ENCODE measurements at regions not wholly inside any gene's neighbourhood (a gene's known extent, or its start where the extent isn't known, plus 50 kb on each side); places are given as distances from the start of the nearest gene placed in this dataset.
"Not testable (repeated sequence)": the region's sequence is repeated elsewhere in the genome, so short reads cannot be mapped to it uniquely, and the experiment has no call there.

- no peak for DNase-seq (ENCODE audit: low read depth)
These were observed 319.5 kb upstream of the SFSWAP start for GRCh38 chr12:131391399-131391798.

- DNase-seq (ENCODE audit: low read depth) = not testable (repeated sequence)
These were observed 316.1 kb upstream of the SFSWAP start for GRCh38 chr12:131394752-131395151.

DNA sequence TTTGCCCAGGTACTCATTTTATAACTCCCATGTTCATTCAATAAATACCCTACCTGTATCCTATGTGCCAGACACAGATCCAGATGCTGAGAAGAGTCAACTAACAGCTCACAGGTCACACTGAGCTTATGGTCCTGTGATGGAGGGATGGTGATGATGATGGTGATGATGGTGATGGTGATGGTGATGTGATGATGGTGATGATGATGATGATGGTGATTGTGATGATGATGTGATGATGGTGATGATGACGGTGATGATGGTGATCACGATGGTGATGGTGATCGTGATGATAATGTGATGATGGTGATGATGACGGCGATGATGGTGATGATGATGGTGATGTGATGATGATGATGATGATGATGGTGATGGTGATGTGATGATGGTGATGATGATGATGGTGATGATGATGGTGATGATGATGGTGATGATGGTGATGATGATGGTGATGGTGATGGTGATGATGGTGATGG is 315.6 kb upstream of the SFSWAP start:
- DNase-seq (ENCODE audit: low read depth) = not testable (repeated sequence)

DNA sequence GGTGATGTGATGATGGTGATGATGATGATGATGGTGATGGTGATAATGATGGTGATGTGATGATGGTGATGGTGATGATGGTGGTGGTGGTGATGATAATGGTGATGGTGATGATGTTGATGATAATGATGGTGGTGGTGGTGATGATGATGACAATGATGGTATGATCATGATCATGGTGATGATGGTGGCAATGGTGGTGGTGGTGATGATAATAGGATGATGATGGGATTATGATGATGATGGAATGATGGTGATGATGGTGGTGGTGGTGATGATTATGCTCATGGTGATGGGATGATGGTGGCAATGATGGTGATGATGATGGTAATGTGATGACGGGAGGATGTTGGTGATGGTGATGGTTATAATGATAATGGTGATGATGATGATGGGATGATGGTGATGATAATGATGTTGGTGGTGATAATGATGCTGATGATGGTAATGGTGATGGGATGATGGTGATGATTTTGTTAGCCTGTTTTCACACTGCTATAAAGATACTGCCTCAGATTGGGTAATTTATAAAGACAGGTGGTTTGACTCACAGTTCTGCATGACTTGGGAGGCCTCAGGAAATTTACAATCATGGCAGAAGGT is 314.8 kb upstream of the SFSWAP start:
- no peak for DNase-seq (ENCODE audit: low read depth)

DNA sequence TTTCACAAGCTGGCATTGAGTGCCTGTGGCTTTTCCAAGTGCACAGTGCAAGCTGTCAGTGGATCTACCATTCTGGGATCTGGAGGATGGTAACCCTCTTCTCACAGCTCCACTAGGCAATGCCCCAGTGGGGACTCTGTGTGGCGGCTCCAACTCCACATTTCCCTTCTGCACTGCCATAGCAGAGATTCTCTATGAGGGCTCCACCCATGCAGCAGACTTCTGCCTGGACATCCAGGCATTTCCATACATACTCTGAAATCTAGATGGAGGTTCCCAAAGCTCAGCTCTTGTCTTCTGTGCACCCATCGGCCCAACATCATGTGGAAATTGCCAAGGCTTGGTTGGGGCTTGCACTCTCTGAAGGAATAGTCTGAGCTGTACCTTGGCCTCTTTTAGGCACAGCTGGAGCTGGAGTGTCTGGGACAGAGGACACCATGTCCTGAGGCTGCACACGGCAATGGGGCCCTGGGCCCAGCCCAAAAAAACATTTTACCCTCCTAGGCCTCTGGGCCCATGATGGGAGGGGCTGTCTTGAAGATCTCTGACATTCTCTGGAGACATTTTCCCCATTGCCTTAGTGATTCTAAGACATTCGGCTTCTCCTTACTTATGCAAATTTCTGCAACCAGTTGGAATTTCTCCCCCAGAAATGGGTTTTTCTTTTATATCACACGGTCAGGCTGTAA is 313.3 kb upstream of the SFSWAP start:
- no peak for DNase-seq (ENCODE audit: low read depth)

DNA sequence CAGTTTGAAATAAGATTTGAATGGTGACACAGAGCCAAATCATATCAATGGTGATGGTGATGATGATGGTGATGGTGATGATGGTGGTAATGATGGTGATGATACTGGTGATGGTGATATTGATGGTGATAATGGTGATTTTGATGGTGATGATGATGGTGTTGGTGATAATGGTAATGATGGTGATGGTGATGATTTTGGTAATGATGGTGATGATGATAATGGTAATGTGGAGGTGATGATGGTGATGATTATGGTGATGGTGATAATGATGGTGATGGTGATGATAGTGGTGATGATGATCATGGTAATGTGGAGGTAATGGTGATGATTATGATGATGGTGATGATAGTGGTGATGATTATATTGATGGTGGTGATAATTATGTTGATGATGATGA is 311.9 kb upstream of the SFSWAP start:
- no peak for DNase-seq (ENCODE audit: low read depth)

DNA sequence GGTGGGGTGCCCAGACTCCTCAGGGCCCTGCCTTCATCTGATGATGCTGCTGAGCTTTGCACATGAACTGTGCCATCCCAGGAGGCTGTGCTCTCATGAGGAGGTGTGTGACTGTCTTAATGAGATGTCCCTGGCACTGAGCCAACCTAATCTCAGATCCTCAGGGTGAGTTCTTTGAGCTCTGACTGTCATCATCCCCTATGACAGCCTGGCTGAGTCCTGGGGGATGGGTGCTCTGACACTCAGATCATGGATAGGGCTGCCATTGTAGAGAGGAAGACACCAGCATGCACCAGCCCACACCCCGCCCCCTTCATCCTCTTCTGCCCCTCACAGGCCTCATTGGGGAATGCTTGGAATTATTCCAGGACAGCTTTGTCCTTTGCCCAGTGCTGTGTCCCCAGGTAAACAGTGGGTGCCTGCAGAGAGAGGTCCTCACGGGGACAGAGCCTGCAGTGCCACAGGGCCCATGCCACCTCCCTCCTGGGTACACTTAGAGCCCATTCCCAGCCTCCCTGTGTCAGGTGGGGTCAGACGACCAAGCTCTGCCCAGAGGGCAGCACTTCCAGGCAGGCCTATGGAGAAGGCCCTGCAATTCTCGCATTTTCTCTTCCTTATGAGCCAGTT is 310.1 kb upstream of the SFSWAP start:
- DNase-seq (ENCODE audit: low read depth) = not testable (repeated sequence)

- not testable (repeated sequence) for DNase-seq (ENCODE audit: low read depth)
These were observed 308.8 kb upstream of the SFSWAP start for GRCh38 chr12:131401907-131402633.

DNA sequence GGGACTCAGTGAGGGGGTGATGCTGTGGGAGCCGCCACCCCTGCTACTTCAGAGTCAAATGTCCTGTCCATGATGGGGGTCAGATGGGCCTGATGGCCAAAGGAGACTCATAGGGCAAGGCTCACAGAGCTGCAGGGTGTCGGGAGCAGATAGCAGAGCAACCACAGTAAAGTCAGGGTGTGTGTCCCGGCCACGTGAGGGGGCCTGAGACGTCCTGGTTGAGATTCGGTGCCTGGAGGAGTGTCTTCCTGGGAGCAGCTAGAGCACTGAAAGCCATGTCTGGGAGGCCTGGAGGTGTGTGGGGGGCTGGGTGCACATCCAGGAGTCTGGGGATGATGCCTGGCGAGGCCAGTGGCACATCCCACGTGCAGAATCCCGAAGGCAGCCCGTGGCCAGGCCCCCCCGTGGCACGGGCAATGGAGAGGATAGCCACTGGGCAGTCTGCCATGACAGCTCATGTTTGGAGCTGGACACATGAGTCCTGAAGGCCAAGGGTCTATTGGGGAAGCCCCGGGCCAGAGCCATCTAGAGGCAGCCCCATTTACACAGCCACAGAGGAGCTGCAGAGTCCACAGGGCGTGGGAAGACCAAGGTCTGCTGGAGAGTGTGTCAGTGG is 308.0 kb upstream of the SFSWAP start:
- DNase-seq (ENCODE audit: low read depth) = no peak

DNA sequence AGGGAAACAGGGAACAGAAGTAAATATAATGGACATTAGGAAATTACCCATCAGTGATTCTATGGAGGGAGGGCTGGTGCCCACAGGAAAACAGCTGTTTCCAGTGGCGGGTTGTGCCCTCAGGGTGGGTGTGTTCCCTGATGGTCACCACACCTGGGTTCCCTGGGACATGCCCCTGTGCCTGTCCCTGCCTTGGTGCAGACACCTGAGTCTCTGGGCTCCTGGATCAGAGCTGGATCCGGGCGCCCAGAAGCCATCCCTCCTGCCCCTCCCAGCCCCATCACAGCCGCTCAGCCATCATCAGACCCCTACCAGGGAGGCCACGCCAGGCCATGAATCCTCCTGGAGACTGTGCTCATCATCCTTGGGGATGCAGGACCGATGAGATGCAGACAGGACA is 307.2 kb upstream of the SFSWAP start:
- DNase-seq (ENCODE audit: low read depth) = no peak

DNA sequence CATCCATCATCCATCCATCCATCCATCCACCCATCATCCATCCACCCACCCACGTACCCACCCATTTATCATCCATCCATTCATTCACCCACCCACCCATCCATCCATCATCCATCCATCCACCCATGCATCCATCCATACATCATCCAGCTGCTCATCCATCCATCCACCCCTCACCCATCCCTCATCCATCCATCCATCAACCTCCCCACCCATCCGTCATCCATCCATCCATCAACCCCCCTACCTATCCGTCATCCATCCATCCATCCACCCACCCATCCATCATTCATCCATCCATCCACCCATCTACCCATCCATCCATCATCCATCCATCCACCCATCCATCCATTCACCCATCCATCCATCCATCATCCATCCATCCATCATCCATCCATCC is 306.2 kb upstream of the SFSWAP start:
- DNase-seq (ENCODE audit: low read depth) = no peak

- no peak for DNase-seq (ENCODE audit: low read depth)
These were observed 303.5 kb upstream of the SFSWAP start for GRCh38 chr12:131407221-131408035.

- DNase-seq (ENCODE audit: low read depth) = no peak
These were observed 302.9 kb upstream of the SFSWAP start for GRCh38 chr12:131408036-131408365.

DNA sequence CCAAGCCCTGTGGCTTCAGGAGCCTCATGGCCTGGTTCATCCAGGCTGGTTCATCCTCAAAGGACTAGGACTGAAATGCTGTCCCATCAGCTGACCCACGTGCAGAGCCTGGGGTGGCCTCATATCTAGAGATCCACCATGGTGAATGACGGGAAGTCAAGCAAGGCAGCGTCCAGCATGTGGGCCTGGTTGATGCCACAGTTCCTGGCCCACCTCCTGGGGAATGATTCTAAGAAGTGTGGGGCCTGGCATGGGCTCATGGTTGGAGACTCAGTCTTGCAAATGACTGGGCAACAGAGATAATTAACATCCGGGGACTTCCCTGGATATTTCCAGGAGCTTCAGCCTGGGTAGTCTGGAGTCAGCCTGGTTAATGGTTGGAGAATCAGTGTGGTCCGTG is 302.4 kb upstream of the SFSWAP start:
- DNase-seq (ENCODE audit: low read depth) = no peak

GRCh38 chr12:131409211-131409610 is 301.7 kb upstream of the SFSWAP start:
- no peak for DNase-seq (ENCODE audit: low read depth)

DNA sequence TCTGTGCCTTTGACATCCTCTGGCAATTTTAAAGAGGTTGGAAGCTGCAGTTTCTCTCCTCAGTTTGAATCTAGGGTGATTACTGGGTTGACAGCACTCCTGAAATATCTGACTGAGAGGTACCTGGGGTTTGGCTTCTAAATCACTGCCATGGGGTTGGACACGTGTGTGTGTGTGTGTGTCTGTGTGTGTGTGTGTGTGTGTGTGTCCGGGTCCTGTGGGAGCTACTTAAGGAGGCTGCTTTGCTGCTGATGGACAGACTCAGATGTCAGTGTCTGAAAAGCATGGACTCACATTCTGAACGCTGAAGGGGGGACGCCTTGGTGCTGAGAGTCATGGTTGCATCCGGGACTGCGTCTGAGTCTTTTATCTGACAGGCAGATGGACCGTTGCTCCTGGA is 299.1 kb upstream of the SFSWAP start:
- DNase-seq (ENCODE audit: low read depth) = not testable (repeated sequence)

DNA sequence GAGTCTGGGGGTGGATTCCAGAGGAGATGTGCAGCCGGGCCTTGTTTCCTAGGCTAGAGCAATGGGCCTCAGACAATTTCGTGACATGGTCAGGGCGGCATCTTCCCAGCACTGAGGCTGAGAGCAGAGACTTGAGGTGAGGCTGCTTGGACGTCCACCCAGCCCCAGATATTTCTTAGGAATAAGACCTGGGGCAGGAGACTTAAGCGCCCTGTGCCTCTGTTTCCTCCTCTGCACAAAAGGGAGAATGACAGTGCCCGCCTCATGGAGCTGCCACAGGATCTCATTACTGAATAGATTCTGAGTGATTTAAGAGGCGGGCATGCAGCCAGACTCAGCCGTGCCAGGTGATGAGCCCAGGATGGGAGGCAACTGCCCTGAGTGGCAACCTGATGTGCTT is 297.9 kb upstream of the SFSWAP start:
- no peak for DNase-seq (ENCODE audit: low read depth)

DNA sequence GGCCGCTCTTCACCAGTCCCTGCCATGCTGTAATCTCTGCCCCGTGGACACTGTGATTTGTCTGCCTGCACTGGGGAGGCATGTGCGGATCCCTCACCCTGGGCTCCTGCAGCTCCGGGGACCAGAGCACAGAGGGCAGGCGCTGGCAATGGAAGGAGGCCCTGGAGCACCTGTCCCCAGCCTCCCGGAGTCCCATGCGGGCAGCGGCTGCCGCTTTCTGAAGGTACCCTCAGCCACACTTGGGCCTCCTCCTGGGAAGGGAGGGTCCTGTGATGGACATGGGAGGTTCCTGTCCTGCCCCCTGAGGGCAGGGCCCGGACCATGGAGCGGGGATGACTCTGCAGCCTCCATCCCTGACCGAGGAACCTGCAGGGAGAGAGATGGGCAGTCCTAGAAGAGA is 297.4 kb upstream of the SFSWAP start:
- DNase-seq (ENCODE audit: low read depth) = no peak

GRCh38 chr12:131414155-131414922 is 296.6 kb upstream of the SFSWAP start:
- not testable (repeated sequence) for DNase-seq (ENCODE audit: low read depth)

GRCh38 chr12:131415781-131416180 is 295.1 kb upstream of the SFSWAP start:
- no peak for DNase-seq (ENCODE audit: low read depth)

GRCh38 chr12:131418121-131418520 is 292.8 kb upstream of the SFSWAP start:
- DNase-seq (ENCODE audit: low read depth) = no peak
